ENCODE measurements at regions not wholly inside any gene's neighbourhood (a gene's known extent, or its start where the extent isn't known, plus 50 kb on each side); places are given as distances from the start of the nearest gene placed in this dataset.

GRCh38 chr13:48775804-48776203 lies 122.1 kb downstream of the CYSLTR2 start:
- TF ChIP-seq CTCF (IDR thresholded peaks at IDR 0.05) (no peak), POLR2A (IDR thresholded peaks at IDR 0.05) (no peak)
